ENCODE measurements at regions not wholly inside any gene's neighbourhood (a gene's known extent, or its start where the extent isn't known, plus 50 kb on each side); places are given as distances from the start of the nearest gene placed in this dataset.
A peak's percentile ranks its signal among the peaks of the same experiment; 100 is the strongest.
"Not testable (repeated sequence)": the region's sequence is repeated elsewhere in the genome, so short reads cannot be mapped to it uniquely, and the experiment has no call there.

DNA sequence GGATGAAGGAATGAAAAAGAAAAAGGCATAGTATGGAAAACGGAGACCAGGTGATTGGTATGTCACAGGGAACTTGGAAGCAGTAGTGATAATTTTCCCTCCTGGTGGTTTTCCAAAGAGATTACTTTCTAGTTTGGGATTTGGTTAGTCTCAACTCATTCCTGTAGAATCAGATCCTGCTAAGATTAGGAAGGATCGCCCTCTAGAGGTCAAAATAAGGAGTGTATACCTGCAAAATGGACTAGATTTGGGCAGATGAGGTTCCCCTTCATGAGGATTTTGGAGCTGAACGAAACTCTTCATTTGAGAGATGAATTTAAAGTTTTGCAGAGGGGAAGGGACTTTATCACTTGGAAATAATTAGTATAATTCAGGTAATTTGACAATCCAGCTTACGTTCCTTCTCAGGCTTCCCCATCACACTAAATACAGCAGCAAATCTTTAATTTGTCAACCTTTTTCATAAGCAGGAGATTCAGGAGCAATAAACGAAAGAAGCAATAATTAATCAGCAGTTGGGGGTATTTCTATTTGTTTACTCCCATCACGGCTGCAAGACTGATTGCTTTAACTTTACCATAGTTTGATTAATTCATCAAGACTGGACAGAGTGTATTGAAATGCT is 65.2 kb downstream of the CCDC195 start:
- DNase-seq (ENCODE audit: low read depth) = peak; percentile 72
- TF ChIP-seq, protein P1, sequence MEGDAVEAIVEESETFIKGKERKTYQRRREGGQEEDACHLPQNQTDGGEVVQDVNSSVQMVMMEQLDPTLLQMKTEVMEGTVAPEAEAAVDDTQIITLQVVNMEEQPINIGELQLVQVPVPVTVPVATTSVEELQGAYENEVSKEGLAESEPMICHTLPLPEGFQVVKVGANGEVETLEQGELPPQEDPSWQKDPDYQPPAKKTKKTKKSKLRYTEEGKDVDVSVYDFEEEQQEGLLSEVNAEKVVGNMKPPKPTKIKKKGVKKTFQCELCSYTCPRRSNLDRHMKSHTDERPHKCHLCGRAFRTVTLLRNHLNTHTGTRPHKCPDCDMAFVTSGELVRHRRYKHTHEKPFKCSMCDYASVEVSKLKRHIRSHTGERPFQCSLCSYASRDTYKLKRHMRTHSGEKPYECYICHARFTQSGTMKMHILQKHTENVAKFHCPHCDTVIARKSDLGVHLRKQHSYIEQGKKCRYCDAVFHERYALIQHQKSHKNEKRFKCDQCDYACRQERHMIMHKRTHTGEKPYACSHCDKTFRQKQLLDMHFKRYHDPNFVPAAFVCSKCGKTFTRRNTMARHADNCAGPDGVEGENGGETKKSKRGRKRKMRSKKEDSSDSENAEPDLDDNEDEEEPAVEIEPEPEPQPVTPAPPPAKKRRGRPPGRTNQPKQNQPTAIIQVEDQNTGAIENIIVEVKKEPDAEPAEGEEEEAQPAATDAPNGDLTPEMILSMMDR (conservative IDR thresholded peaks at IDR 0.05; ENCODE audit: low read depth, low read length) = peak; percentile 80

DNA sequence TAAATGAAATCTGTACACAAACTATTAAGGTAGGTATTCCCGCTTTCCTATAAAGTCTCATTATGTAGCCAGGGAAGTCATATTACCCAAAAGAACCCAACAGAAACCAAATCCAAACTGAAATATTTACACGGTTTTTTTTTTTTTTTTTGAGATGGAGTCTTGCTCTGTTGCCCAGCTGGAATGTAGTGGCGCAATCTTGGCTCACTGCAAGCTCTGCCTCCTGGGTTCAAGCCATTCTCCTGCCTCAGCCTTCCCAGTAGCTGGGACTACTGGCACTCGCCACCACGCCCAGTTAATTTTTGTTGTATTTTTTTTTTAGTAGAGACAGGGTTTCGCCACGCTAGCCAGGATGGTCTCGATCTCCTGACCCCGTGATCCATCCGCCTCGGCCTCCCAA is 62.5 kb upstream of the CUL3 start:
- not testable (repeated sequence) for DNase-seq (ENCODE audit: low read depth); H3K4me3 ChIP-seq (ENCODE audit: low read depth, low read length)

More for the DNA sequence above, 65.2 kb downstream of the CCDC195 start:
- H3K4me3 ChIP-seq (ENCODE audit: low read depth, low read length) = no peak overlapping the region

GRCh38 chr2:224646242-224646846 is 61.2 kb upstream of the CUL3 start:
- peak; percentile 39 for DNase-seq (ENCODE audit: low read depth)
- TF ChIP-seq, protein P1 (conservative IDR thresholded peaks at IDR 0.05; ENCODE audit: low read depth, low read length) = peak; percentile 81
- H3K4me3 ChIP-seq (ENCODE audit: low read depth, low read length) = no peak overlapping the region

- no peak for DNase-seq (ENCODE audit: low read depth)
- TF ChIP-seq, protein P1 (conservative IDR thresholded peaks at IDR 0.05; ENCODE audit: low read depth, low read length) = no peak
- no peak overlapping the region for H3K4me3 ChIP-seq (ENCODE audit: low read depth, low read length)
These were observed 60.6 kb upstream of the CUL3 start for GRCh38 chr2:224645722-224646121.

DNA sequence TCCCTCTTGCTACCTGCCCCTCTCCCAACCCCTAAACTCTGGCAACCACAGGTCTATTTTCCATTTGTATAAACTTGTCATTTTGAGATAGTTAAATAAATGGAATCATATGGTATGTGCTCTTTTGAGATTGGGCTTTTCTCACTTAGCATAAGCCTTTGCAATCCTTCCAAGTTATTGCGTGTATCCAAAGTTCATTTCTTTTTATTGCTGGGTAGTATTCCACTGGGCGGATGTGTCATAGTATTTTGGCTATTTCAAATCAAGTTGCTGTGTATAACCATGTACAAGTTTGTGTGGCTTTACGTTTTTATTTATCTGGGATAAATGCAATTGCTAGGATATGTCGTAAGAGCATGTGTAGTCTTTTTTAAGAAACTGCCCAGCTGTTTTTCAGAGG is 55.5 kb upstream of the CUL3 start:
- H3K4me3 ChIP-seq (ENCODE audit: low read depth, low read length) = no peak overlapping the region
- TF ChIP-seq, protein P1 (conservative IDR thresholded peaks at IDR 0.05; ENCODE audit: low read depth, low read length) = no peak
- DNase-seq (ENCODE audit: low read depth) = no peak

GRCh38 chr2:224638301-224638823 is 53.2 kb upstream of the CUL3 start:
- no peak for DNase-seq (ENCODE audit: low read depth)
- no peak overlapping the region for H3K4me3 ChIP-seq (ENCODE audit: low read depth, low read length)
- TF ChIP-seq, protein P1 (conservative IDR thresholded peaks at IDR 0.05; ENCODE audit: low read depth, low read length) = no peak

All from choroid plexus epithelial cell (primary cell).